Posterior cingulate gyrus (tissue), 11 donors: ENCODE measurements at regions not wholly inside any gene's neighbourhood (a gene's known extent, or its start where the extent isn't known, plus 50 kb on each side); places are given as distances from the start of the nearest gene placed in this dataset.

Experiments
- DNase-seq, 10 donors: peaks; one replicate each; pipeline versions ENCODE4 v3.0.0 to v3.0.0-alpha.2; 2020 to 2021; ENCODE audit warnings: mixed read lengths in 3 of 10
- intact Hi-C: fragments of 100-400 bp; cut with DNase I; formaldehyde crosslinking; loops from one replicate; pipeline ENCODE4 v1.15.1; 2023

DNA sequence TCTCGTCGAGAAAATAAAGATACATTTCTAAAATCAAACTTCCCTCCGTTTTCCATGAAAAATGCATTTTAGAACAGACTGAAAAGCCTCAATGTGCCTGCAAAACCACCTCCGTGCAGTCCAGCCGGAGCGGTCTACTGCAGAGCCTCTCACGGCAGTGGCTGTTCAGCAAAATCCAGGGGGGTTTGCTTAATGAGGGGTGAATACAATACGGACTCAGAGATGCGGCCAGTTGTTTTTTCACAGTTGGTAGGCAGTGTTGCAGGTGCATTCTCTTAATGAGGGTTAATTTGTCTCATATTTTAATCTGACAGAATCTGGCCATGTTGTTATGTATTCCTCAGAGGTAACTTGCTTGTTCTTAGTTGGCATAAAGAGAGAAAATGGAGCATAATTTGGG is 223.0 kb downstream of the EBLN2 start:
- intact Hi-C loops = no loop called here
- no peak for DNase-seq

- DNase-seq = no peak
- intact Hi-C loops = no loop called here
Measured at GRCh38 chr3:73291541-73291940, 230.1 kb downstream of the EBLN2 start.

GRCh38 chr3:73292220-73292619 is 230.8 kb downstream of the EBLN2 start:
- no peak for DNase-seq
- intact Hi-C loops = no loop called here

DNA sequence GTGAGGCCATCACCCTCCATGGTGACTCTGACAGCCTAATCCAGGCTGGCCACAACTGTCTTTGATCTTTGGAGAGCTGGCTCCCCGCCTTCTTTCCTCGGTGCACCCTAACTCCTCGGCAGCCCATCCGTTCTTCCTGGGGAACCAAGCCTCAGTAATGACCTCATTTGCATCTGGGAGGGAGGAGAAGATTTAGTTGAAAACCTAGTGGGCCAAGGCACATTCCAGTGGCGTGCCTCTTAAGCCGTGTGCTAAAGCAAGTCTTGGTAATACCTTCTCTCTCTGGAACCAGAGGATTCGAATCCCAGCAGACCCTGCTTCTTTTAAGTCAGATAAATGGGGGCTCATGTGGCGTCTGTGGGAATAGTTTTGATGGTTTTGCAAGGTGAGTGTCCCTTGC is 233.1 kb downstream of the EBLN2 start:
- intact Hi-C loops = no loop called here
- no peak for DNase-seq

- intact Hi-C loops = no loop called here
- DNase-seq = no peak
Measured at GRCh38 chr3:73295876-73296635, 234.6 kb downstream of the EBLN2 start.

GRCh38 chr3:73296859-73297258 is 235.4 kb downstream of the EBLN2 start:
- DNase-seq = no peak
- intact Hi-C loops = no loop called here

- intact Hi-C loops = no loop called here
- no peak for DNase-seq
Measured at GRCh38 chr3:73298243-73299183, 237.1 kb downstream of the EBLN2 start.

- intact Hi-C loops = no loop called here
- no peak for DNase-seq
Measured at GRCh38 chr3:73299184-73299691, 237.8 kb downstream of the EBLN2 start.

DNA sequence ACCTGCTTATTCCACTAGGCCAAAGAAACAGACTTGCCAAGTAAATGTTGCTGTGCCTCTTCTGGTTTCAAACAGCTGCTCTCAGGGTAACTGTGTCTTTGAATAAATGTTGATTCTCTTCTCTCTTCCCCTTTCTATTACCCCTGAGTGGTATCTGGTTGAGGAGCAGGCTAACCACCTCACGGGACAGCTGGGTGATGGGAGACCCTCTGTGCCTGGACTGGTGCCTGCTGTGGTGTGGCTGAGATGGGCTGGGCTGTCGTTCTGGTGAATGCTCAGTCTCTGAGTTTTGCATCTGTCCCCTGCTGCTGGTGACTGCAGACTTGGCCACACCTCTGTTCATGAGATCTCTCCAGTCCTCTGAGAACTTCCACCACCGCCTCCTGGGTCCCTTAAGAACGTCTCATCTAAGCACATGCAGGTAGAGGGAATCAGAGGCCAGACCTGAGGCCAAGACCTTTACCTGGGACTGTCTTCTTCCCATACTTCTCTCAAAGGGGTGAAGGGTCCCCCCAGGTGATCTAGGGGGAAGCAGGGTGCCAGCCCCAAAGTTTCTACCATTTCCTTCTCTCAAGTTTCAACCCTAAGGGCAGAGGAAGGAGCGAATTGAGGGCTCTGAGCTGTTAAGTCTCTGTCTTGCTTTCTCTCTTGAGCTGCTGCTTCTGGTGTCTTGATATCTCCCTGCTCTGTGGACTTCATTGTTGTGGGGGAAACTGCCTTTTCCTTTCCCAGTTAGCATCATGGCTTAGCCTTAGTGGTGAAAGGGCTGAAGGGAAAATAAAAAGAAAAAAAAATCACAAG is 252.9 kb downstream of the EBLN2 start:
- DNase-seq = no peak
- intact Hi-C loops = no loop called here

DNA sequence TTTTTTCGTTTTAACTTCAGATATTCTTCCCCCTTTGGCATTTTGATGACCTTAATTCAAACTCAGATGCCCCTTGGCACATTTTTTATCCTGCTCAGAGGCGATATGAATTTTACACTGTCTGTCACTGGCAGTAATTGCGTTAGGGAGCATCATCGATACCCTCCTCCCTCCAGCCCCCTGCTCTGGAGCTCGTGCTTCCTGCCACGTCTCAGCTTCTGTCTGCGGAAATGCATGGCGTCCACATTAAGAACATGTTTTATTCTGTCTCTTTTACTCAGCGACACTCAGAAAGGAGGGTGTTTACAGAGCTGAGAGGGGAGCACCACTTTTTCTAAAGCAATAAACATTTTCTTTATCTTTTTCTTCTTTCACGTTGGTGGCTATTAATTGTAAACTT is 254.2 kb downstream of the EBLN2 start:
- intact Hi-C loops = no loop called here
- no peak for DNase-seq

- DNase-seq = no peak
- intact Hi-C loops = no loop called here
Measured at GRCh38 chr3:73319179-73319769, 257.8 kb downstream of the EBLN2 start.

DNA sequence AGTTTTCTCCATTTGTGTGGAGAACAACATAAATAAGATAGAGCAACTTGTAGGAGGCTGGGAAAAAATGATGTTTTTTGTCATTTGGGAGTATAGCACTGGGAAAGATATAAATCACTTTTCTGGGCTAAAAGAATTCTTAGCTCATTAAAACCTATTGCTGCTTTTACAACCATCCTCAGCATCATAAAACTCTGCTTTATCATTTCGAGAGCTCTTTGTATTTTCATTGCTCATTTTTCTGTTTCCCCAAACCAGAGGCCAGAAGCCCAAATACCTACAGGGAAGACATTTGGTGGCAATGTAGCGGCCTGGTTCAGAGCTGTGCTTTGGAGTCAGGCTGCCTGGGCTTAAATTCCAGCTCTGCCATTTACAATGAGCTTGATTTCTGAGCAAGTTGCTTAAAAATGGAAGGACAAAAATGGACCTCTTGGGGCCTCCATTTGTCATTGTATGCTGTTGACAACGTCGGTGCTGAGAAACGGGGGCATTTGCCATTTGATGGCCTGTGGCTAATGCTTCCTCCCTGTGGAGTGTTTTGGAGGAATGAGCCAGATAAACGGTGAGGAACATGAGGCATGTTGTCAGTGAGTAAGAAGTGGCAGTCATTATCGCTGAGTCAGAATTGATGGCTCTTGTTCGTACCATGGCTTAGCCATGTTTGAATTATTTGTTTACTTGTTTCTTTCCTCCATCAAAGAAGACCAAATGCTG is 260.0 kb downstream of the EBLN2 start:
- intact Hi-C loops = no loop called here
- no peak for DNase-seq

- intact Hi-C loops = no loop called here
- no peak for DNase-seq
Measured at GRCh38 chr3:73324203-73325155, 263.0 kb downstream of the EBLN2 start.

- intact Hi-C loops = no loop called here
- no peak for DNase-seq
Measured at GRCh38 chr3:73326396-73326795, 264.9 kb downstream of the EBLN2 start.

GRCh38 chr3:73327052-73327451 is 265.6 kb downstream of the EBLN2 start:
- intact Hi-C loops = no loop called here
- no peak for DNase-seq
